CD1c-positive myeloid dendritic cell (primary cell): ENCODE measurements at regions not wholly inside any gene's neighbourhood (a gene's known extent, or its start where the extent isn't known, plus 50 kb on each side); places are given as distances from the start of the nearest gene placed in this dataset.
A peak's percentile ranks its signal among the peaks of the same experiment; 100 is the strongest.
"Not testable (repeated sequence)": the region's sequence is repeated elsewhere in the genome, so short reads cannot be mapped to it uniquely, and the experiment has no call there.

ENCODE experiments used
- DNase-seq: peaks from one replicate; pipeline ENCODE4 v3.0.0-alpha.2; 2016; ENCODE audit errors: extremely low spot score

DNA sequence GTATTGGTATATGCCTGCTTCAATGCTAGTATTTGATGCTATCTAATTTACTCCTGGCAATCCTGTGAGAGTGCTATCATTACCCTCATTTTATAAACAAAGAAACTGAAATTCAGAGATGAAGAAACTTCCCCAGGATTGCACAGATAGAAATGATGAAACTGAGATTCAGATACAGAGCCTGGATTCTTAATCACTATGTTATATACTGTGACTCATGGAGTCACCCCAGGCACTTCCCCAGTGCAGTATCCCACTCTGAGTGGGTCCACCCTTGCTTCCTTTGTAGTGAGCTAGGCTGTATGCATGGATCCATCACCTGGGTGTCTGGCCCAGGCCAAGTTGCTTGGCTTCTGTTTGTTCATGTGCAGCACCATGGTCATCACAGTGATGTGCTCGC, 133.9 kb downstream of the TRIM43 start:
- DNase-seq, result not testable (repeated sequence)

DNA sequence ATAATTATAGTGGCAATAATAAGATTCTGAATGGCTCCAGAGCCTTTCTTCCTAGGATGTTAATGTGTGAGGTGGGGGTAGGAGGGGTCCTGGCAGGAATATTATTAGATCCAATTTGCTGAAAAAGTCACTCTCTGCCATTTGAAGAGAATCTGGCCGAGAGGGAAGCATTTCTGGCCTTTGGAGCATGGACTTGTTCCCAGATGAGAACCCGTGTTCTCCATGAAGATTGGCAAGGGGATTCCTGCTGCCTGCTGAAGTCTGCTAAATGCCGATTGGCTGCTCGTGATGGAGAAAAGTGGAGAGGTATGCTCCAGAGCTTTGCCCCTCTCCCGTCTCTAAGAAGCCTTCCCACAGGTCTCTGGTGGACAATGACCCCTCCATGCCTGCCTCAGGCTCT, 135.6 kb downstream of the TRIM43 start:
- not testable (repeated sequence) for DNase-seq

DNA sequence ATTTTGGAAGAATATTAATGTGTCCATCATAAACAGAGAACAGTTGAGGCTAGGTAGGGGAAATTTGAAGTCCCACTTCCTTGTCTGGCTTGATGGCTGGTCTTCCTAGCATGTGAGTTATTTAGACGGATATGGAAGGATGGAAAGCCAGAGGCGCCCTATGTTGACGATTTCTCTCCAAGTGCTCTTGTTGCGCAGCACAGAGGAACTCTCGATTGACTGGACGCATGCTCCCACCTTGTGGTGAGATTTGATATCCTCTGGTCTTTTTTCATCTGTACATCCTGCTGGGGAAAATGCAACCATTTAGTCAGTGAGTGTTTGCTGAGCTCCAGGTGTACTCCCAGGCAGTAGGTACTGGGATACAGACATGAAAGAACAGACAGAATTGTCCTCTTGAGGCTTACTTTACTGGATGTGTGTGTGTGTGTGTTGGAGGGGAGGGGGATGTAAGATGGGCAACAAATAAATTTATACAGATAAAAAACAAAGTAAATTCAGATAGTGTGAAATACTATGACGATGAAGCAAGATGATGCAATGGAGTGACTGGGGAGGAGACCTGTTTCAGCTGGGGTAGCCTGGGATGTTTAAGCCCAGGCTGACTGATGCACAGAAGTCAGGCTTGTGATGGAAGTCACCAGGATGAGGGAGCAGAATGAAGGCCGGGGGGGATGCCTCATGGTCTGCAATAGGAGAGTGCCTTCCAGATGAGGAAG, 137.2 kb downstream of the TRIM43 start:
- peak; percentile 67 for DNase-seq

DNA sequence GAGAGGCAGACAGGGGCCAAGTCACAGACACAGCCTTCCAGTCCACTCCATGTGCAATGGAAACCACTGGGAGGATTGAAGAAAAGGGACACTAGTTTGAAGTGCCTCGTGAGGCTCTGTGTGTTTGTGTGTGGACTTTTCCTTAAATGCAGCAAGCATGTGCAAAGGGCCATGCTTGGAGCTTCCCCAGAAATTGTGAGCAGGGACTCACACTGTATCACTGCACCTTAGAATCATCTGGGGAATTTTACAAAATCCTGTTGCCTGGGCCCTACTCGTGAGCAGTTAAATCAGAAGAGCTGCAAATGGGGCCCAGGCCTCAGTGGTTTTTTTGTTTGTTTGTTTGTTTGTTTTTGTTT, 137.8 kb downstream of the TRIM43 start:
- DNase-seq, result no peak

DNA sequence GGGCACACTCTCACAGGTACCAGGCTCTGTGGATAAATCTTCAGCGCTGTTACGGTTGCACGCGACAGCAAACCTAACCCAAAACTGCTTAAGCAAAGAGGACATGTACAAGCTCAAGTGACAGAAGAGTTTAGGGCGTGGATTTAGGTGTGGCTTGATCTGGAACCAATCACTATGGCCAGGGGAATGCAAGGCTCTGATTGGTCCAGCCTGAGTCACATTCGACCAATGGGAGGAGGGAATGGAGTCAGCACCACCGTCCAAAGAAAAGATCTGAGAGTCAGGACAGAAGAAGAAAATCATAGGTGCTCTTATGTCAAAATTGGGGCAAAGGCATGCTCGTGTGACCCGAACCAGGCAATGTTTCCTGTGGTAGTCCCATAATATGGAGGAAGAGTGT, 139.0 kb downstream of the TRIM43 start:
- no peak for DNase-seq

DNA sequence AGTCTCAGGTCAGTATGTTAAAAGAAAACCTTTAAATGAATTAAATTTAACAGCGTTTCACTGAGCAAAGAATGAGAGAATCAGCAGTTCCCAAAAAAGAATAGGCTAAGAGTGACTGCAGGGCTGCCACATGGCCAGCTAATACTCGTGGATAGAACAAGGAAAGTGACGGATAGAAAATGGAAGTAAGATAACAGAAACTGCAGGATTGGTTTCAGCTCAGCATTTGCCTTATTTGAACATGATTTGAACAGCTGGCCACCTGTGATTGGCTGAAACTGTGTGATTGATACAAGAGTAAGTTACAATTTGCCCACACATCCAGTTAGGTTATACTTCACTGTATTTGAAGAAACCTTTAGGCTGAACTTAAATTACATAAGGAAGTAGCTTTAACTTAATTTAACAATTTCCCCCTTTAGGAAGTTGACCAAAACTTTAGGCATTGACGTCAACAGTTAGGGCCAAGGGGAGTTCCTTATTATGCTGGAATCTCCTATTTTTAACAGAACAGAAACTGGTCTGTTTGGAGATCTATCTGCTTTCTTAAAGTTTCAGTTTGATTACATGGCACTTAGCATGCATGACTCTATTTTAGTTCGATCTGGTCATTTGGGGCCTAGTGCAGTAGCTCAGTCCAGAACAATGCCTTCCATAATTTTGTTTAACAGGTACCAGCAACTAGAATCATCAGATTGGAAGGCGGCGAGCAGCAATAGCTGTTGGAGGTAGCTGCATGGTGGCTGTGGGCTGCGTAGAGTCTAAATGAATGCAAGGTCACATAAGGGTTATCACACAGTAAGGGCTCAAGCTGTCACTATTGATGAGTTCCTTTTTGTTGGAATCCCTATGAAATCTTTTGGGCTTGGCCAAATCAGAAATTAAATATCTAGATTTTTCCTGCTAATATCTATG, 143.4 kb downstream of the TRIM43 start:
- DNase-seq, result peak; percentile 85

DNA sequence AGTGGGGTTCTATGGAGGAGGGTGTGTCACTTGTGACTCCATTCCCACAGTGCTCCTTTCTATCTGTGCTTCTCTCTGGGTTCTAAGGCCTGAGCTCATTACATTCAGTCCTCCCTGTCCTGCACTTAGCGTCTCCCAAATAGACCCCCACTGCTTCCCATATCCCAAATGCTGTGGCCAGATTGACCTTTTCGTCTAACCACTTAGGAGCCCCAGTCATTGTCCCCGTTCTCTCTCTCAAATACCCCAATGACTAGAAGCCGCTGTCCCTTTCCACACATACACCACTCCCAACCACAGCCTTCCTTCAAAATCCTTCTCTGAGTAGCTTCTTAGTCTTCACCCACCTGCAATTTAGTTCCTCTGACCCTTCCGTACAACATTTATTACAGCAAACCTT, 146.5 kb downstream of the TRIM43 start:
- no peak for DNase-seq

DNA sequence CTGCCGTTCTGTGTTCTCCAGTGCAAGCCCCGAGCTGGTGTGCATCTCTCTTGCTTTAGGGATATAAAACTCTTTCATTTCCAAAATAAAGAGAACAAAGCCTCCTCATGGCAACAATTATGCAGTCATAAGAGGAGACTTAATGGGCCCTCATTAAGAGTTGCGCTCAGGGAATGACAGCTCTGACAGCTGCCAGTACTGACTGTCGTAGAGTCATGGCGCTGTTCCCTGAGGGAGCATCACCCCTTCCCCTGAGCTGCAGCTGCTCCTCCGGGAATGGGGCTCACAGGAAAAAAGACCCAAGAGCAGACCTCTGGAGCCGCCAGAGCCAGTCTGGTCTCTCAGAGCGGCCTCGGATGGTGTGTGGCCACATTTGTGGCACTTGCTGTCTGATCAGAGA, 160.3 kb downstream of the TRIM43 start:
- not testable (repeated sequence) for DNase-seq

DNA sequence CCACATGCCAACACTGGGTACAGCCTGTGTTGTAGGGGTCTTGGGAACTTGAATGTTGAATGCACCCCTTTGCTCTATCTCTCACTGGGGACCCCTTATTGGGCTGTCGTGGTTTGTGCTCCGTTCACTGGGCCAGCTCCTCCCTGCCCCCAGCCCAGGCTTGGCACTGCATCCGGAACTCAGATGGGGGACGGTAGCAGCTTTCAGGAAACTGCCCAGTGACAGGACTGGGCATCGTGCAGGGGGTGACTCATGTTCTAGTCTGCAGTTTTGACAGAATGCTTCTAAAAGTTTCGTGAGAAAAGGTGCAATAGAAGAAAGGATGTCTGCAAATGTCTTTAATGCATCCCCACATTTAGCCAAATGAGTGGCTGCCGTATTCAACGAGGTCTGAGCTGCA, 162.0 kb downstream of the TRIM43 start:
- not testable (repeated sequence) for DNase-seq

DNA sequence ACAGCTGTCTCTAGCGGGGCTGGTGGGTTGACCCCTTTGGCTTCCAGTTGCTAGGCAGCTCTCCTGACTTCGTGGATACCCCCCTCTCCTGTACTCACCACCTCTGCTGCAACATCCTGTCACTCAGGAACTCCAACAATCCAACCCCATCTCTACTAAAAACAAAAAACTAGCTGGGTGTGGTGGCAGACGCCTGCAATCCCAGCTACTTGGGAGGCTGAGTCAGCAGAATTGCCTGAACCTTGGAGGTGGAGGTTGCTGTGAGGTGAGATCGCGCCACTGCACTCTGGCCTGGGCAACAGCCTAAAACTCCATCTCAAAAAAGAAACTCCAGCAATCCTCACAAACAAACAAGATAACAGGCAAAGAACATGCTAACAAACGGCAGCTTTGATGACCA, 162.4 kb downstream of the TRIM43 start:
- DNase-seq, result not testable (repeated sequence)

DNA sequence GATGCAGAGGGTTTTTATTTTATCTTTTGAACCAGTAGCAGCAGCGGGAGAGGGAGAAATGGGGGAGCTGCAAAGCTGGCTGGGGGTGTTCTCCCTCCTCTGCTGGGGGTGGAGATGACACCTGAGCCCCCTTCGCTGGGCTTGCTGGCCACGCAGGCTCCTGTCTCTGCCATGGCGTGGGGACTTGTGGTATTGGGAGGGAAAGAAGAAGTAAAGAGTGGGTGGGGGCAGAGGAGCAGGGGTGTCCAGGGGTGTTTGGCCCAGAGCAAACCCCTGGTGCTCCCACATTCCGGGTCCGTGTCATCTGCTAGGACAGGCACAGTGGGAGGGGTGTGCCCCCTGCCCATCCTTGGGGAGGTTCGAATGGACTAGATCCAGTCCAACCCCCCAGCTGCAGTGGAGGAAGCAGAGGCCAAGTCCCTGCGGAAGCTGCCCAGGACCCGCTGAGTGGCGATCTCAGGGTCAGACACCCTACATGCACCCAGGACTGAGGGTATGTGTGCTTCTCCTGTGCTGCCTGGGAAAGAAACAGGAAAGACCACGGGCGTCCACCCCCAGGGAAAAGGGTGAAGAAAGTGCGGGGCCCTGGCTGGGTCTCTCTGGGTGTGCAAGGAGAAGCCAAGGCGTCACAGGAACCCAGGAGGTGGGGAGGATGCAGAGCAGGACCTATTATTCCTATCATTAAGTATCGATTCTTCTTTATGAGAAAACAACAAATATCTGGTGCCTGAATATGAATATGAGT, 163.2 kb downstream of the TRIM43 start:
- DNase-seq, result not testable (repeated sequence)

DNA sequence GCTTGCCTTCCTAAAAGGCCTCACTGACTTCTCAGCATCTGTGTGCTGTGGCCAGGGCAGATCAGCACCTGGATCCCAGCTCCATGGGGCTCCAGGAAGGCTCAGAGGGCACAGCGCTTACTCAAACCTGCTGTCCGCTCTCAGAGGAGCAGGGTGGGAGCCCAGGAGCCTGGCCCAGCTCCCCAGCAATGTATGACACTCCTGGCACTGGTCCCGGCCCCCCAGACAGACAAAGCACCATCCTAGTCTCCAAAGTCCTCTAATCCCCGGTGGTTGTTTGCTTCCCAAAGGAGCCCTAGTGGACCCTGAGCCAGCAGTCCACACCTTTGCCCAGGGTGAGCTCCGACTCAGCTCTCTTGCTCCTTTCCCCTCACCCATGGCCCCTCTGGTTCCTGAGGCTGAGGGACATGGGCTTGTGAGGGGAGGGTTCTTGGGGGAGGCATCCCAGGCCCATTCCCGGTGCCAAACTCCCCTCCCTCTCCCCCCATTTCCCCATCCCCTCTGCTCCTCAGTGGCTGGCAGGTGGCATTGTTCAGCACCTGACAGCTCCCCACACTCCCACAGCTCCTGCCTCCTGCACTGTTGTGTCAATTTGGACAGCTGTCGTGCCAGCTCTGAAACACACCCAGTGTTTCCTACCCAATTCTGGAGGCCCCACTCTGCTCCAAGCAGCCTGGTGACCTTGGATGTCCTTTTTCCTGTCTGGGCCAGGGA, 164.3 kb downstream of the TRIM43 start:
- not testable (repeated sequence) for DNase-seq

DNA sequence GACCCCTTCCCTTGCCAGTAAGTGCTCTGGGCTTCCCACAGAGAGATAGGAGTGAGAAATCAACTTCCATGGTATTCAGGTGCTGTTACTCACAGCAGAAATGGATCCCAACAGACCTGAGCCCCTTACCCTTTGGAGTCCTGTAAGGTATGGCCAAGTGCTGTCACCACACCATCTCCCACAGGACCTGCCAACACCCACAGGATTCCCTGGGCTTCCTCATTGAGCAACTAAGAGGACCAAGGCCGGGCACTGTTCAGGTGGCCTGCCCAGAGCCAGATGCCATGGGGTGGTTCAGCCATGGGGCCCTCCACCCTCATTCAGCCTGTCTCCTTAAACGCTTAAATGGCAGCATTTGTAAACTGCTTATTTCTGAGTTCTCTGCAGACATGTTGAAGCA, 166.2 kb downstream of the TRIM43 start:
- no peak for DNase-seq

DNA sequence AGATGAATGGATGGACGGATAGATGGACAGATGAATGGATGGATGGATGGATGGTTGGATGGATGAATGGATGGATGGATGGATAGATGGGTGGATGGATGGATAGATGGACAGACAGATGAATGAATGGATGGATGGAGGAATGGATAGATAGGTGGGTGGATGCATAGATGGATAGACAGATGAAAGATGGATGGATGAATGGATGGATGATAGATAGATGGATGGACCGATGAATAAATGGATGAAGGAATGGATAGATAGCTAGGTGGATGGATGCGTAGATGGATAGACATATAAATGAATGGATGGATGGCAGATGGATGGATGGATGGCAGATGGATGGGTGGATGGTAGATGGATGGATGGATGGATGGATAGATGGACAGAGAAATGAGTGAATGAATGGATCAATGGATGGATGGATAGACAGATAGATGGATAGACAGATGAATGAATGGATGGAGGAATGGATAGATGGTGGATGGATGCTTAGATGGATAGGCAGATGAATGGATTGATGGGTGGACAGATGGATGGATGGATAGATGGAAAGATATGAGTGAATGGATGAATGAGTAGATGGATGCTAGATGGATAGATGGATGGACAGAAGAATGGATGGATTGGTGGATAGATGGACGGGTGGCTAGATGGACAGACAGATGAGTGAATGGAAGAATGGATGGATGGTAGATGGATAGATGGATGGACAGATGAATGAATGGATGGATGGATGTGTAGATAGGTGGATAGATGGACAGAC, 167.9 kb downstream of the TRIM43 start:
- DNase-seq, result no peak

DNA sequence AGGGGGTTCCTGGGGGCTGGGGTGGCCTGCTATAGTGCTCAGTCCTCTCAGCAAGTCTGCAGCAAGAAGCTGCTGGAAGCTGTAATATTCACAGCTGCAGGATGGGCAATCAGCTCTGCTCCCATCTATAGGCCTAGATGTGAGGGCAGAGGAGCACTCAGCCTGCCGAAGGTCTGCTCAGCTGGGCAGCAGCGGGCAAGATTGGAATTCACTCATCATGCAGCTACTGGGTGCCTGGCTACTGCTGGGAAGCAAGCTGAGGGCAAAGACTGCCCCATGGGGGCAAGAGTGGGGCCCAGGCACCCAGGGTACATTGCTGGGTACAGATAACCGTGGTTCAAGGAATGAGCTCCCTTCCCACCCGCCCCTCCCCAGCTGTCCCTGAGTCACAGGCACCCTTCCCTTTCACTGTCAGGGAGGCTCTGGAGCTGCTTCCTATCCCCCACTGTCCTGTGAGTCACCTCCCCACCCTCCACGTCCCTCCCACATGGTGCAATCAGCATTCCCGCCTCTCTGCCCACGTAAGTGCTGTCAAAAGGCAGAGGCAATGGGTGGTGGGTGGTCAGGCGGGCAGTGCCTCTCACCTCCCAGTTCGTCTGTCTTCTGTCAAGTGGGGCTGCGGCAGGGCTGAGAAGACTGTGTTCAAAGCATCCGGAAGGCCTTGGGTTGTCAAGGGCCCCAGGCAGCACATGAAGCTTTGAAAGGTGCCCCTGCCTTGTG, 169.2 kb downstream of the TRIM43 start:
- DNase-seq, result peak; percentile 62

DNA sequence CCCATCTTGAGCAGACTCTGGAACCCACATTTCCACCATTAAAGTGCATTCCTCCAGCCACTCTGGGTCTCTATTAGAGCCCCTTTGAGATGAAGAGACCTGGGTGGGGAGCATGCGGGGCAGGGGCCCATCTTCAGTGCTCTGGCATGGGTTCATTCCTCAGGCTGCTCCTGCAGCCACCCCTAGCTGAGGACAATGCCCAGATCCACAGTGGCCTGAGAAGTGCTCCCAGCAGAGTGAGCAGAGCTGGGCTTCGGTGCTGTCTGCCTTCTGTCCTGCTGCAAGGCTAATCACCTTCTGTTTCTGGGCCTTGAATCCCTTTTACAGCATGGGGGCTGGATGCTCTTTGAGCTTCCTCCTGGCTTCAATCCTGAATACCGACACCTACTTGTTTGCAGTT, 169.8 kb downstream of the TRIM43 start:
- no peak for DNase-seq

DNA sequence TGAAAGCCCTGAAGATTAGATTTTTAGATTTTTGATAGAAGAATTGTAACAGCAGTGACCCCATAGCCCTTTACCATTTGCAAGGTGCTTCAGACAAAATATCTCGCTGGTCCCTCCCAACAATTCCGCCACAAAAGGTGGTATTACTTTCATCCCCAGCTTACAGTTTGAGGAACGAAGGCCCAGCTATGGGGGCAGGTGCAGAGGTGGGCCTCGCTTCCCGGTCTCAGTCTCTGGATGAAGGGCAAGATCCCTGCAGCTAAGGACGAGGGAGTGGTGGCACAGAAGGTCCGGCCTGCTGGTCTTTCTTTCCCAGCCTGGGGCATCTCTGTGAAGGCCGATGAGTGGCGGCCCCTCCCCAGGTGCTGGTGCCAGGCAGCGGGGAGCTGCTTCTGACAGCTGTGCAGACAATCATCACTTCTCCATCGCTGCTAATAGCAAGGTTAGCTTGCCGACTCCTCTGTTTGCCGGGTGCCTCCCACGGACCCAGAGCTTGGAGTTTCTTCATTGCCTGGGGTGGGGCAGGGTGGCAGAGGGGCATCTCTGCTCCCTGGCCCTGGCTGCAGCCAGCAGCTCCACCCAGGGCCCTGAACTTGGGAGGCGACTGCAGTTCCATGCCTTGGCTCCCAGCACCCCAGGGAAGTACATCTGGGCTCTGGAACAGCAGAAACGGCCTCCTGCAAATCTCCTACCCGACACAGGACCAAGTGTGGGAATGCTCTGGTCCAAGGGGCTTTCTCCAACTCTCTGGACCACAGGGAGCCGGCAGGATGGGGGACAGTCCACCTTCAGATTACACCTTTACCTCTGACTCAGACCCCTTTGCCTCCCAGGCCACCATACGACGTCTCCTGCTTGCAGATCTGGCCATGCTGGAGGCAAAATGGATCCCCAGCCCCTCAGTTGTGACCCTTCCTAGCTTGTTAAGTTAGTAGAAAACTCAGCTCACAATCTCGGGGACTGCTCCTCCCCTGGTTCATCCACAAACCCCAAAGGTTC, 170.5 kb downstream of the TRIM43 start:
- not testable (repeated sequence) for DNase-seq

DNA sequence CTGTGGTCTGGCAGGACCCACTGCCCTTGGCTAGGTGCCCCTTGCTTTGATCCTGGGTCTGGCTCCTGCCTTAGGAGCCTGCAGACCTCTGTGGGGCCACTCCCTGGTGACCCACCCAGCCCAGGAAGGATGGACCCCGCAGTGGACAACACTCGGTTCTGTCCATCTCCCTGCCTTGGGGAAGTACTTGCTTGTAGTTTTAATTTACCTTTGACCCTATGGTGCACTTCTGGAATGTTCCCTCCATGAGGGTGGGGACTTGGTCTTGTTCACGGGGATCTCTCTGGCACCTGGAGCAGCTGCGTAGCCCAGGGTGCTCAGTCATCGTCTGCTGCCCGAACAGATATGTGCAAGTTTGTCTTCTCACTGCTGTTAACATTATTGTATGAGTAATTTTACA, 171.3 kb downstream of the TRIM43 start:
- not testable (repeated sequence) for DNase-seq

DNA sequence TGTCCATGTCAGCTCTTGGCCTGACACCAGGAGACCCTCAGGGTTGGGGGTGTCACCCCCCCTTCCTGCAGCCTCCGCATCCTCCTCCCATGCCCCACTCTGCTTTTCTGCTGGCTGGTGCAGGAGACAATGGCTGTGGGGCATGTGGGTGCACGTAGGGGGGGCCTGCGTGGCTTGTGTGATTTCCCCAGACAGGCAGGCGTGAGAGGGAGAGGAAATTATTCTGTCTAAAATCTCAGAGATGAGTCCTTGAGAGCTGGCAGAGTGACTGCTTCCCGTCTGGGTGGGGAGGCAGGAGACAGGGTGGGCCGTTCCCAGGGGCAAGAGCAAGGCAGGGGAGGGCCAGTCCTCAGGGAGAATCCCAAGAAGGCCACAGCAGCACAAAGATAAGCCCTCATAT, 173.2 kb downstream of the TRIM43 start:
- not testable (repeated sequence) for DNase-seq
